Mesodermal cell (in vitro differentiated cells): ENCODE measurements at regions not wholly inside any gene's neighbourhood (a gene's known extent, or its start where the extent isn't known, plus 50 kb on each side); places are given as distances from the start of the nearest gene placed in this dataset.

Experiments
- H3K27ac ChIP-seq: 2 replicates; pipeline ENCODE4 v1.7.0; 2013; ENCODE audit warnings: mild to moderate bottlenecking, low read depth, low read length, moderate library complexity; ENCODE audit not compliant: severe bottlenecking
- H3K36me3 ChIP-seq: 2 replicates; pipeline ENCODE4 v1.7.1; 2013; ENCODE audit warnings: mild to moderate bottlenecking, low read length, moderate library complexity; ENCODE audit not compliant: control insufficient read depth, insufficient read depth
- H3K4me1 ChIP-seq: one replicate; pipeline ENCODE4 v1.7.1; 2013; ENCODE audit warnings: mild to moderate bottlenecking, low read length; ENCODE audit not compliant: insufficient read depth, control insufficient read depth, poor library complexity, severe bottlenecking
- H3K4me3 ChIP-seq: 2 replicates; pipeline ENCODE4 v1.7.0; 2013; ENCODE audit warnings: low read length, control low read depth, mild to moderate bottlenecking; ENCODE audit not compliant: insufficient read depth, poor library complexity, severe bottlenecking; ENCODE audit errors: extremely low read depth
- H3K9me3 ChIP-seq: 2 replicates; pipeline ENCODE4 v1.7.1; 2013; ENCODE audit warnings: mild to moderate bottlenecking, low read length, moderate library complexity; ENCODE audit not compliant: control insufficient read depth
- WGBS, 2 experiments: methylation state at CpG; one replicate each; pipeline ENCODE4 v1.1.5; 2013; ENCODE audit warnings: missing lambda C conversion rate in 2 of 2; ENCODE audit not compliant: insufficient coverage in 2 of 2; 5-methylcytosine and 5-hydroxymethylcytosine counted together

- Histone ChIP-seq H3K27ac (no peak overlapping the region), H3K4me1 (no peaks in the 10 kb centered on the region), H3K36me3 (no peaks in the 10 kb centered on the region), H3K4me3 (no peak overlapping the region), H3K9me3 (no peaks in the 10 kb centered on the region)
- no CpG with 5 or more reads among the region's 1 CpG for WGBS, 2 experiments
These were observed 404.4 kb downstream of the GASK1B start for GRCh38 chr4:157768419-157768818.

DNA sequence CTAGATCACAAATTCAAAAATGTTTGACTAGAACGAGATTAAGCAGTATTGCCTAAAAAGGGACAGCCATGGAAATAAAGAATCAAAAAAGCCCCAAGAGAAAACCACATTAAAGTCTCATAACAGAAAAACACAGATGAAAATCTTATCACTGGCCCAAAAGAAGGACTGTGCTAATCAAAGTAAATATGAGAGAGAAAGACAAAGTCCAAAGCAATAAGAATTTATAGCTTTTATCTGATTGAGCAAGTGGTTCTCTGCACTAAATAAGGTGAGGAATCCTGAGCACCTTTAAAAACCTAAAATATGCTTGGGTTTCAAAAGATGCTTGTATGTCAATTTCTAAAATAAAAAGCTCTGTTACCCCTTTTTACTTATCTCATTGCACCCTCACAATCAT, 409.3 kb downstream of the GASK1B start:
- no CpG with 5 or more reads among the region's 1 CpG for WGBS, 2 experiments
- Histone ChIP-seq H3K4me1 (no peaks in the 10 kb centered on the region), H3K36me3 (no peaks in the 10 kb centered on the region), H3K9me3 (no peaks in the 10 kb centered on the region), H3K4me3 (no peak overlapping the region), H3K27ac (no peak overlapping the region)

DNA sequence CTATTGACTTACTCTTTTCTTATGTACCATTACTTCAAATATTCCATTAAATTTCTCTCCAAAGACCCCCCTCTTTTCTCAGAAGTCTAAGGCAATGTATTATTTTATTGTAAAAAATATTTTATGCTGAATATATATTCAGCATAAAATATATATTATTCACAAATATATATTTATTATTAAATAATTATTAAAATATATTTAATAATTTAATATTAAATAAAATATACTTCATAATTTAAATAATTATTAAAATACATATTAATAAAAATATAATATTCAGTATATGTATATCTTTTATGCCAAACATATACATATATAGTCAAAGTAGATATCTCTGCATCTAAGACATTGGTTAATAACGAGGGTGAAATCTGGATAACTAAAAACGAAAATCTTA, 418.4 kb downstream of the GASK1B start:
- no CpG with 5 or more reads among the region's 2 CpGs for WGBS, 2 experiments
- Histone ChIP-seq H3K36me3 (no peaks in the 10 kb centered on the region), H3K4me3 (no peak overlapping the region), H3K9me3 (no peaks in the 10 kb centered on the region), H3K4me1 (no peaks in the 10 kb centered on the region), H3K27ac (no peak overlapping the region)

GRCh38 chr4:157751631-157752030, 421.2 kb downstream of the GASK1B start:
- Histone ChIP-seq H3K4me3 (no peak overlapping the region), H3K27ac (no peak overlapping the region), H3K36me3 (no peaks in the 10 kb centered on the region), H3K4me1 (no peaks in the 10 kb centered on the region), H3K9me3 (no peaks in the 10 kb centered on the region)
- WGBS, 2 experiments, result 78 to 100% methylated on average over 1 of the region's 2 CpGs

DNA sequence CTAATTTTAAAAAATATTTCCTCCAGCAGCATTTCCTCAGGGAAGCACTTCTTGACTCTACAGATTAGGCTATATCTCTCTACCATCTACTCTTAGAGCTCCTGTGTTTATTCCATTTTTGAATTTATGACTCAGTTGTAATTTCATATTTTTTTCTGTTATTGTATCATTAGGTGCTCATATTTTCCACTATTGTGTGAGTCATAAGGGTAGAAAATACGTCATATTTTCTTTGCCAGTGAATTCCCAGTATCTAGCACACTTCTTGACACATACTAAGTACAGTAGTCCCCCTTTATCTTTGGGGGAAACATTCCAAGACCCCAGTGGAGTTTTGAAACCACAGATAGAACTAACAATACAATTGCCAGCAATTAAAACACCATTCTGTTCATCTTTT, 431.2 kb downstream of the GASK1B start:
- H3K4me1 ChIP-seq, result no peaks in the 10 kb centered on the region
- H3K36me3 ChIP-seq, result no peaks in the 10 kb centered on the region
- H3K27ac ChIP-seq, result no peak overlapping the region
- no peaks in the 10 kb centered on the region for H3K9me3 ChIP-seq
- no peak overlapping the region for H3K4me3 ChIP-seq
- WGBS, 2 experiments, result no CpG with 5 or more reads among the region's 1 CpG

DNA sequence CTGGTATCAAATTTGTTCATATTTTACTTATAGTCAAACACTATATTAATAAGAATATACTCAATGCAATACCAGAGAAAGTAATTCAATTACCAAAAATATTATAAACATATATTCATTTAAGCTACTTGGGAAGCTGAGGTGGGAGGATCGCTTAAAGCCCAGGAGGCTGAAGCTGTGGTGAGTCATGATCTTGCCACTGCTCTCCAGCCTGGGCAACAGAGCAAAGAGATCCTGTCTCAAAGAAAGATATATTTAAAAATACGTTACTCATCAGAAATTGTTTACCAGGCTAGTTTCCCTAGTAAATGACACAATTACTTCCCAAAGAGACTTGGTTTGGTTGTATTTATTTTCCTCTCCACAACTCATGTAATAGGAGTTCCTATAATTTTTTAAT, 433.6 kb downstream of the GASK1B start:
- no peaks in the 10 kb centered on the region for H3K4me1 ChIP-seq
- H3K36me3 ChIP-seq, result no peaks in the 10 kb centered on the region
- H3K27ac ChIP-seq, result no peak overlapping the region
- H3K4me3 ChIP-seq, result no peak overlapping the region
- H3K9me3 ChIP-seq, result no peaks in the 10 kb centered on the region
- no CpG with 5 or more reads among the region's 2 CpGs for WGBS, 2 experiments

DNA sequence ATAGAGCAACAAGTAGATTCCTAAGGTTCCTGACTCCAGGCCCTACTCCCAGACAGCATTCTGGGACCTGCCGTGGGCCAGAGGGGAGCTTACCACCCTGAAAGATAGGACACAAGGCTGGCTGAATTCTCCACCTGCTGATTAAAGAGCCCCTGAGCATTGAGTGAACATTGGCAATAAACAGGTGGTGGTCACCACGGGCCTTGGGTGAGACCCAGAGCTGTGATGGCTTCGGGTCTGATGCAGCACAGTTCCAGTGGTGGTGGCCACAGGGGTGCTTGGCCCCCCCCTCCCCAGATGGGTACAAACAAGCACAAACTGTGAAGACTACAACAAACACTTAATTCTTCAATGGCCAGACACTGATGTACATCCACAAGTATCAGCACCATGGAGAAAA, 444.6 kb downstream of the GASK1B start:
- no peak overlapping the region for H3K4me3 ChIP-seq
- H3K9me3 ChIP-seq, result no peaks in the 10 kb centered on the region
- no peak overlapping the region for H3K27ac ChIP-seq
- H3K36me3 ChIP-seq, result no peaks in the 10 kb centered on the region
- H3K4me1 ChIP-seq, result no peaks in the 10 kb centered on the region
- 80 to 100% methylated on average over 1 of the region's 3 CpGs for WGBS, 2 experiments

- Histone ChIP-seq H3K4me3 (no peak overlapping the region), H3K9me3 (no peaks in the 10 kb centered on the region), H3K4me1 (no peaks in the 10 kb centered on the region), H3K27ac (no peak overlapping the region), H3K36me3 (no peaks in the 10 kb centered on the region)
- WGBS, 2 experiments, result 80% methylated on average over 1 of the region's 2 CpGs; no CpG with 5 or more reads in 1 of the 2 experiments
These were observed 445.7 kb downstream of the GASK1B start for GRCh38 chr4:157727163-157727562.

- no peak overlapping the region for H3K27ac ChIP-seq
- no peaks in the 10 kb centered on the region for H3K9me3 ChIP-seq
- no peaks in the 10 kb centered on the region for H3K36me3 ChIP-seq
- no peaks in the 10 kb centered on the region for H3K4me1 ChIP-seq
- H3K4me3 ChIP-seq, result no peak overlapping the region
These were observed 450.7 kb downstream of the GASK1B start for GRCh38 chr4:157722146-157722545.

GRCh38 chr4:157713342-157713741, 459.5 kb downstream of the GASK1B start:
- WGBS, 2 experiments, result 64 to 78% methylated on average over 2 to 3 of the region's 4 CpGs
- Histone ChIP-seq H3K4me1 (no peaks in the 10 kb centered on the region), H3K27ac (no peak overlapping the region), H3K4me3 (no peak overlapping the region), H3K36me3 (no peaks in the 10 kb centered on the region), H3K9me3 (no peaks in the 10 kb centered on the region)

GRCh38 chr4:157706155-157706554, 466.7 kb downstream of the GASK1B start:
- Histone ChIP-seq H3K4me1 (no peaks in the 10 kb centered on the region), H3K9me3 (no peaks in the 10 kb centered on the region), H3K4me3 (no peak overlapping the region), H3K36me3 (no peaks in the 10 kb centered on the region), H3K27ac (no peak overlapping the region)
- no CpG with 5 or more reads among the region's 2 CpGs for WGBS, 2 experiments

GRCh38 chr4:157702831-157703230, 470.0 kb downstream of the GASK1B start:
- Histone ChIP-seq H3K36me3 (no peaks in the 10 kb centered on the region), H3K4me3 (no peak overlapping the region), H3K9me3 (no peaks in the 10 kb centered on the region), H3K27ac (no peak overlapping the region), H3K4me1 (no peaks in the 10 kb centered on the region)
- 100% methylated on average over 1 of the region's 3 CpGs; no CpG with 5 or more reads in 1 of the 2 experiments for WGBS, 2 experiments
